ENCODE measurements at regions not wholly inside any gene's neighbourhood (a gene's known extent, or its start where the extent isn't known, plus 50 kb on each side); places are given as distances from the start of the nearest gene placed in this dataset.

DNA sequence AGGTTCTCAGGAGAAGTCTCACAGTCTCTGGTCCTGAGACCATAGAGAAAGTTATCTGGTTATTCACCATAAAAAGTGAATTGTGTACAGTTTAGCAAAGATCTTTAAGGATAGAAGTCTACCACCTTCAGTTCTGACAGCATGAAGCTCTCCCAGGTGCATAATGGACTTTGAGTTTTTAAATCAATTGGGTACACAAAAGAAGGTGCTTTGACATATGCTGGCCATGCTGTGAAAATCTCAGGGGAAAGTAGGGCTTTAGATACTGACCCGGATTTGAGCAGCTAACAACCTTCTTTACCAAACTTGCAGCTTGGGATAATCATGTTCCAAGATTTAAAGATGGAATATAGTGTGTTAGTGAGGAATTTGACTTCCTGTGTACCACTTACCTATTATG lies 264.2 kb downstream of the ZSWIM6 start:
- DNase-seq (ENCODE audit: low spot score): peak; percentile 31

DNA sequence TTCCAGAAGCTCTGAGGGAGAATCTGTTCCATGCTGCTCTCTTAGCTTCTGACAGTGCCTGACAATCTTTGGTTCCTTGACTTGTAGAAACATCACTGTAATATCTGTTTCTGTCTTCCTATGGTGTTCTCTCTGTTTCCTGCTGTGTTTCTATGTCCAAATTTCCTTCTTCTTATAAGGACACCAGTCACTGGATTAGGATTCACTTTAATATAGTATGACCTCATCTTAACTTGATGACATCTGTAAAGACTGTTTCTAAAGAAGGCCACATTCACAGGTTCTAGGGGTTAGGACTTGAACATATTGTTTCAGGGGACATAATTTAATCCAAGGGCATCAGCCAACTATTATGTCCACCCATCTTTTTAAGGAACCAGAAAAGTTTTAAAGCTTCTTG lies 265.6 kb downstream of the ZSWIM6 start:
- DNase-seq (ENCODE audit: low spot score): no peak

DNA sequence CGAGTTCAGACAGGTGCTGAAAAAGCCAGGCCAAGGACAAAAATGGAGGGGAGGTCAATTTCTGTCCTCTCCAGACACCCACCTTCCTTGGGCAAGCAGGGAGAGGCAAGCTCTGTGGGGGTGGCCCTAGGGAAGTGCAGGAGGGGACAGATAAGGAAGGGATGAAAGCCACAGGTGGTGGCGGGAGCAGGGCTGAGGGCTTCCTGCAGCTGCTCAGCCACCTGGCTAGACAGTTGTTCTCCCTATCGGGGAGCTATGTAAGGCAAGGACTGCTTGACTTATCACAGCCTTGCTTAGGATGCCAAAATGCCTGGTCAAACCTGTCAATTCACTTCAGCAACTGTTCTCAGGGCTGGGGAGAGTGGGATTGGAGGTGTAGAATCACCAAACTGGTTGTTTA lies 266.1 kb downstream of the ZSWIM6 start:
- no peak for DNase-seq (ENCODE audit: low spot score)

DNA sequence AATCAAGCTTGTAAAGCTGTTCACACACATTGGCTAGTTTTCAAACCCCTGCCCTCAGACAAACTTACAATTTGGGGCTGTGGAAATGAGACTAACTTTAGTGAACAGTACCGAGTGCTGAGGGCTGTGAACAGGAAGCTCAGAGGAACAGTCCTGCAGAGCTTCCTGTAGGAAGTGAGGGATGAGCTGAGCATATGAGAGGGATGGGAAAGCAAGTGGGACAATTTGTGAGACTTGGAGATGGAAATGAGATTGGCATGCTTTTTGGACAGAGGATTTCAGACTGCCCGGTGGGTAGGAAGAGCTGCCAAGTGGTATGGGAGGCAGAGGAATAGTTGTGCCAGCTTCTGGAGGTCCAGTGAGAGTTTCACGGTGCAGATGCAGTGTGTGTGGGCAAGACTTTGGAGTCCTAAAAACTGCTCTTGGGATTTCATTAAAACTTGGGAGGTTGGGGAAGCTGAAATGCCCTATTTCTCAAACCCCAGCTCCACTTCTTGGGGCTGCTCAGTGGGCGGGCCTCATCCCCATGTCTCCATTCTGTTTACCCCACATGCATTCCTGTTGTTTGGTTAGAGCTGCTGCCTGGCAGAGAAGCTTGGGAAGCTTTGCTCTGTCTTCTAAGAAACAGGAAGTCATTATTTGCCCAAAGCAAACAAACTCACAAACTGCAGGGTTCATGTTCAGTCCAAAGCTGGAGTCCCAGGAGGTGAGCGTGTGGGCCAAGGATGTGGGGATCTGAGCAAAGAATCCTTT lies 267.5 kb downstream of the ZSWIM6 start:
- no peak for DNase-seq (ENCODE audit: low spot score)

DNA sequence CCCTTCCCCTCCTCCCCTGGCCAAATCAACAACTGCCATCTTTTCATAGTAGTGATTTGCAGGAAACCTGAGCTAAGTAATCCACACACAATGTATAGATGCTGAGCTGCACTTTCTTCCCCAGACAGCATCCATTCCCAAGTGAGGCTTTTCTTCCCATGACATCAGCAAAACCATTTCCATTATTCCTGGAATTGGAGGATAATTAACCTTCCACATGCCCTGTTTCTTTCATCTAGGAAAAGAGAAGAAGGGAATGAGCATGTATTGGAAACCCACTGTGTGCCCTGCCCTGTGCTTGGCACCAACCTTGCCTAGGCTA lies 268.0 kb downstream of the ZSWIM6 start:
- DNase-seq (ENCODE audit: low spot score): no peak

DNA sequence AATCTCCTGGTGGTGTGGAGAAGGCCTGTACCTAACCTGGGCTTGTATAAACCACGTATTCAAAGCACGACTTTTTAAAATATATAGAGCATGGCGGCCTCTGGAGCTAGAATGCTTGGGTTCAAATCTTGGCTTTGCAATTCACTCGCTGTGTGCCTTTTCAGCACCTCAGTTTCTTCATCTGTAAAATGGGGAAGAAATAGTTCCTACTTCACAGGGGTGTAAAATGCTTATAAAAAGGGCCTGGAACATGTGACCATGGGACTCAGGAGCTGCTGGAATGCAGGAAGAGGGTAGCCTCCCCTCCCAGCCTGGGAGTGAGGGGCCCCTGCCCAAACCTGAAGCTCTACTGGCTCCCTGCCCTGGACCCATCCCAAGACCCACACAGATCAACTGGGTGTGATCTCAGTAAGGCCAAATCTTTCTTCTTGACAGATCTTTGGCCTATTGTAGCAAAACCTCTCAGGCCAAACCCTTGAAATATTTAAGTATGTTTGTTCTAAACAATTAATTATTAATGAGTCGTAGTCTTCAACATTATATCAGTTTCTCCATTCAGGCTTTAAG lies 269.0 kb downstream of the ZSWIM6 start:
- DNase-seq (ENCODE audit: low spot score): no peak

DNA sequence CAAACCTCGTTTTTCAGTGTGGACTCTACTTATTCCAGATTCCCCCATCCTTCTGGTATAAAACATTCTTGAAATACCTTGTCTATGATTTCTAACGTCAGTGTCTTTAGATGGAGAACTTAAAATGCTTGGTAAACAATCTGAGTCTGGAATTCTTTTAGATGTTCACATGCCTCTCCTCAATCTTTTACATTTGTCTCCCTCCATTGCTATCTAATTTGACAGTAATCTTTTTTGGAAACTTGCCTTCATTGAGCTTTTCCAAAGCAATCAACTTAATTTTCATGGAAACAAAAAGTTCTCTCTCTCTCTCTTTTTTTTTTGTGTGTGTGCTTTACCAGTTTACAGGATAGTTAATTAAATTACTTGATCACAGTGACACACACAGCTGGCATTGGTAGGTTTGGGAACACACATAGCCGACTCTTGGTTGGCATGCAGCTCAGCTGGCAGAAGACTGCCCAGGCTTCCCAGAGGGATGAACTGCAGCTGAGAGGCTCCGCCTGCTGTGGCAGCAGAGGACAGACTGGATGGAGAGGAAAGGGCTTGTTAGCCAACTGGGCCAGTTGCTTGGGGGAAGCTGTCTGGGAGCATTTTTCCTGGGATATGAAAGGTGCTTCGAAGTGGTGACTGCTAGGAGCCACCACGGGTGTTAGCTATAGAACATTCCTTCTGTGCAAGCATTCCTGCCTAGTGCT lies 271.3 kb downstream of the ZSWIM6 start:
- DNase-seq (ENCODE audit: low spot score): no peak

DNA sequence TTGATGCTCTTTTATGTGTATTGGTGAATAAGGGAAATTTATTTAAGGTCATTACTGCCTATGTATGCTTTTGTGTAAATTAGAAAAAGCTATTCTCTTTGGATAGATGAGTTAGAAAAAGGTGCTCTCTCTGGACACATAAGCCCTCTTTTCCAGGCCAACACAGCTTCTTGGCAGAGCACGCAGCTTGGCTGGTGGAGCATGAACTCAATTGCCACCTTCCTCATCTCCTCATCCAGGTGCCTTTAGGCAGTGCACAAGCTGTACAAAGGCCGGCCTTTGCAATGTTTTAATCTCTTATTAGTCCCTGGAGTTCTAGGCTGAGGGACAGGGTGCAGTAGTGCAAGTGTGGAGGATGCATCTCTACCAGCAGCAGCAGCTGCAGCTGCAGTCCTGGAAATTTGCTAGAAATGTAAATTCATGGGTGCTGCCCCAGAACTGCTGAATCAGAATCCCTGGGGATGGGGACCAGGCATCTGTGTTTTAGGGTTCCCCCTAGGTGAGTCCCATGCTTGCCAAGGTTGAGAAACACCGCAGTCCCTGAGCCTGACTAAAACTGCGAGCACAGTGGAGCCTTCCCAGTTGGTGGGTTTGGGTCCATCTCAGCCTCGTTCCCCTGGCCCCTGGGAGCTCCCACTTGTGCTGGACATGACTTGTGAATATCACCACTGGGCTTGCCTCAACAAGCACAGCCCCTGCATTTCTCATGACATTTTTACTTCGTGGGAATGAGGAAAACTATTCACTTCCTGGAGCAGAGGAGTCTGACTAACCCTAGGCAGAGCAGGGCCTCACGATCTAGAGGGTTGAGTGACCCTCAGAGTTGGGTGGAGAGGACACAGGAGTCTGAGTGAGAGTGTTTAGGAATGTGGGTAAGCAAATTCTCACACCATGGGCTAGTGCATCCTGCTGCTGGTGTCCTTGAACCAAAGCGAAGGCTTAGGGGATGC lies 272.3 kb downstream of the ZSWIM6 start:
- DNase-seq (ENCODE audit: low spot score): no peak

DNA sequence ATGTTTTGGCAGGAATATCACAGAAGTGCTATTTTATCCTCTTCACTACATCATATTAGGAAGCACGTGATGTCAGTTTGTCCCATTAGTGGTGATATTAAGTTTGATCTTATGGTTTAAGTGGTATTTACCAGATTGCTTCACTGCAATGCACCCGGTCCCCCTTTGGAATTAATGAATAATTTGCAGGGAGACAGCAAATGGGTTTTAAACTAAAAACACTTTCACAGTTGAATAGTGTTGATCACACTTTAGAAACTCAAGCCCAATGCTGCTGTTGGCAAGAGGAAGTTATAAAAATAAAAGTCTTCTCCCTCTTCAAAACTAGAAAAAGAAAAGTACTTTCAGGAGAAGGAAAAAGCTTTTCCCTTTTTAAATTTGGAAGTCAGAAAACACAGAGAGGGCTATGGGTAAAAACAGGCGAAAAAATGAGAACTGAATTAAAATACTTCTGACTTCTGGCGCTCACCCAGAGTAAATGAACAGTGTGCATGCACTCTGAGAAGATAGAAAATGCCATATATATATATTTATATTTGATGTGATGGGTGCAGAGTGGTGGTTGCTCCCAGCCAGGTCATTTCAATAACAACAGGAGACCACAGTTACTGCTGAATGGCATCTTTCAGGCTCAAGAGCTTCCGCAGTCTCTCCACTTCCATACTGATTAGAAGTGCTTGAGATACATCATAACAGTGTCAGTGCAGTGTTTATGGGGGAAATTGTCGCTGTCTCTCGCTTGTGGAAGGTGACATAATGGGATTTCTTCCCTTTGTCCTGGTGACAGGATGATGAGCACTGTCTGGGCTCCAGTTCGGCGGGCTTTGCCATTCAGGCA lies 278.0 kb downstream of the ZSWIM6 start:
- no peak for DNase-seq (ENCODE audit: low spot score)

DNA sequence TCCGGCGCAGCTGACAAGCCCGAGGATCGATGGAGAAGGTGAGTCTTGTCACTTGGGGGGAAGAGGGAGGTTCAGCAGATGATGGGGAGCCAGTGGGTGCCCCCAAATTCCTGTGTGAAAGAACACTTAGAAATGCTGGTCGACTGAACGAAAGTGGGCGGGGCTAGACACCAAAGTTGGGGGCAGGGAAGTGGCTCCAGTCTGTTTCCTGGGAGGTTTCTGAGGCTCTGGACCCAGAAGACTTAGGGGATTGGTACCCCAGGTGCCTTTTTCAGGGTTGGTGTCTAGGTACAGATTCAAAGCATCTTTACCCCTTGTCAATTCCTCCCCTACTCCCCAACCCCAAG lies 278.6 kb downstream of the ZSWIM6 start:
- DNase-seq (ENCODE audit: low spot score): no peak

DNA sequence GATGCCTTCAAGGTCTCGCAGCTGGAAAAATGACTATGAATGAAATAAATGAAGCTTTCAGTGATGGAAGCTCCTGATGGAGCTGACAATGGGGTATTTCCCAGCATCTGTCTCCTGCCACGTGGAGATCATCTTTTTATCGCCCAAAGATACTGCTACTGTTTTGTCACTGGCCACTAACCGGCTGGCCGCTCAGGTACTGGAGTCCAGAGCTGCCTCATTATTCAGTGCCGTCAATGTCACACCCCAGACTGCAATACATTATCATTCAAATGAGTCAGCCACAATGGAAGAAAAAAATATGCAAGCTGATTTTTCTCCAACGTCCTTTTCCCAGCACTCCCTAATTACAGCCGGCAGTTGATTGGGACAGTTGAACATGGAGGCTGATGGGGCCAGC lies 280.4 kb downstream of the ZSWIM6 start:
- DNase-seq (ENCODE audit: low spot score): no peak

DNA sequence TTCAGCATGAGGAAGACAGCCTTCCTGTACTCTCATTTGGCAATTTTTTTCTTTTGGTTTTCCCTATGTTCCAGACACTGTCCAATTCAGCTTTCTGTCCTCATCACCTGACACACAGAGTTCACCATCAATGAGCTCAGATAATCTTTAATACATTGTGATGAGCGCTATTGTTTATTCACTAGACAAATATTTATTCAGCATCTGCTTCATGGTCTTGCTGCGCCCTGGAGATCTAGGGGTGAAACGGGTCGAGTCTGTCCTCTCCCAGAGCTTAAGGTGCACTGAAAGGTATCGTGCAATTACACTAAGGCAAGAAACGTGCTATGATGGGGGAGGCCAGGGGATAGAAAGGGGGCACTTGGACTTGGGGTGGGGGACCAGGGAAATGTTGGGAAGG lies 281.6 kb downstream of the ZSWIM6 start:
- no peak for DNase-seq (ENCODE audit: low spot score)

DNA sequence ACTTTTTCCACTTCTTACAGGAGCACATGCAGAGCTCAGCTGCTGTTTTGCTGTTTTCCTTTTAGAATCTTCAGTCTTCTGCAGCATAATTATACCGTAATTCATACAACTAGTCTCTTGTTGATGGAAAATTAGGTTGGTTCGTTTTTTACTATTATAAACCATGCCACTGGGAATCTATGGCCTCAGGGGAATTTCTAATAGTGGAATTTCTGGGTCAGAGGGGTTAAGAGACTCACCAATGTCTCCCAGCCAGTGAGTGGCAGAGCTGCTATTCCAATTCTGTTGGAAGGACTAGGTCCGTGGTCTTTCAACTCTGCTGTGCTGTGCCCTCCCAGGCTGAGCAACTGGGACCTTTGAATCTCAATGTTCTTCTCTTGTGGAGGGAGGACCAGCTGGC lies 282.5 kb downstream of the ZSWIM6 start:
- no peak for DNase-seq (ENCODE audit: low spot score)

DNA sequence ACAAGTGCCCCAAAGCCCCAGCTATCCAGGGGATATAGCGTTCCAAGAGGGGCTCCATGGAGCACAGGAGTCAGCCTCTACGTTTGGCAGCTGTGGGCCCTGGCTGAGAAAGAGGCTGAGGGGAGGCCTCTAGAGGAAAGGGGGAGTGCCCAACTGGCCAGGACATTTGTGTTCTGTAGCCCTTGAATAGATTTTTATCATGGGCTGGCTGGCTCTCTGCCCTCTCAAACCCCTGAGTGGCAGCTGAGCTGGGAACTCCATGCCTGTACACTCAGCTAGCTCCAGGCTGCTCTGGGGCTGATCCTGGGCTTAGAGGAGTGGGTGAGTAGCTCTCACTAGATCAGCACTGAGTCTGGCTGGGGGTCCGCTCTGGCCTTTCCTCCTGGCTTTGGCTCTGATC lies 285.0 kb downstream of the ZSWIM6 start:
- DNase-seq (ENCODE audit: low spot score): no peak

DNA sequence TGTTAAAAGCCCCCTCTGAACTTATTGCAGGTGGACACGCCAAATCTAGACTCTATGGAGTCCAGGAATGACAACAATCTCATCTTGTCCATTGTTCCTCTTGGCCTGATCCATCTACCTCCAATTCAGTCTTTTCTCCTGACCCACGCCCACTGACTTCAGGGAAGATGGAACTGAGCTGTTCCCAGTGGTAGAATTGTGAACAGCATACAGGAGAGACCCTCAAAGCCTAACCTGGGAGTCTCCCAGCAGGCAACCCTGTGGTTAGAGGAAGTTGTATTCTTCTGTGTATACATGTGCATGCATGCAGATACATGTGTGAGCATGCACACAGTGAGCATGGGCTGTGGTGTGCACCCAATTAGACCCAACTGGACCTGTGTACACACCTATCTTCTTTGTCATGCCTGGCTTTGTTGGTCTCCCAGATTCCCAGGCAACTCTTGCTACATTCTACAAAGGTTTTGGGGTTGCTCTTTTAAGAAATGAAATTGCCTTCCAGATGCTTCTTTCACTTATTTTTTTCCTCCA lies 286.0 kb downstream of the ZSWIM6 start:
- DNase-seq (ENCODE audit: low spot score): no peak

DNA sequence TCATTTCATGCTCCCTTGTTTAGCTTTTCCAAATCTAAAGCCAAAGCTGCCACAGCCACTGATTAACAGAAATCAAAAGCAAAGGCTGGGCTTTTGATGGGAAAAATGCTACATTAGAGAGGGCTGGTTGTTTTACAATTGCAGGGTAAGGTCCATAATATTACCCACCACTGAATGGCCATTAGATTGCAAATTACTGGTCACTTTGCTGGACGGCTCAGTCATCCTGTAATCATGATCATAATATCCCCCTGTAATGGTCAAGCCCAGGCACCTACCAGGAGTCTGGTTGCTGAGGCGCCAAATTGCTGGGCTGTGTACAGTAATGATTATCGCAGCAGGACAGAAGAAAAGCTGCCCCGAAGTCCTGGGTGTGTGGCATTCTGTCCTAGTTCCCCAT lies 286.5 kb downstream of the ZSWIM6 start:
- no peak for DNase-seq (ENCODE audit: low spot score)

DNA sequence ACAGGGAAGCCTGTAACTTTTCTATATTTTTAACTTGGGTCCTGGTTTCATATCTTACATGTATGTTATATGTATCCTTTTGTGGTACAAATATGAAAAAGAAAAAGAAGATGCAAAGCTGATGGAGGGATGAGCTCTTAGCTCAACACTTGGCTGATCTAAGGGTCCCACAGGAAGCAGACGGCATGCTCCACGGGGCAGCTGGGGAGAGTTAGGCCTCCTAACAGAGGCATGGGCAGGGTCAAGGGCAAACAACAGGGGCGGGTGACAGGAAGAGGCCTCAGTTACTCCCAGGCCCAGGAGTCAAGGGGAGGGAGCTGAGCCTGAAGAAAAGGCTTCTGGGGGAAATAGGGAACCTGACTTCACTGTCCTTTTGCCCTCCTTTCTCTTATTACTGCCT lies 287.2 kb downstream of the ZSWIM6 start:
- no peak for DNase-seq (ENCODE audit: low spot score)

DNA sequence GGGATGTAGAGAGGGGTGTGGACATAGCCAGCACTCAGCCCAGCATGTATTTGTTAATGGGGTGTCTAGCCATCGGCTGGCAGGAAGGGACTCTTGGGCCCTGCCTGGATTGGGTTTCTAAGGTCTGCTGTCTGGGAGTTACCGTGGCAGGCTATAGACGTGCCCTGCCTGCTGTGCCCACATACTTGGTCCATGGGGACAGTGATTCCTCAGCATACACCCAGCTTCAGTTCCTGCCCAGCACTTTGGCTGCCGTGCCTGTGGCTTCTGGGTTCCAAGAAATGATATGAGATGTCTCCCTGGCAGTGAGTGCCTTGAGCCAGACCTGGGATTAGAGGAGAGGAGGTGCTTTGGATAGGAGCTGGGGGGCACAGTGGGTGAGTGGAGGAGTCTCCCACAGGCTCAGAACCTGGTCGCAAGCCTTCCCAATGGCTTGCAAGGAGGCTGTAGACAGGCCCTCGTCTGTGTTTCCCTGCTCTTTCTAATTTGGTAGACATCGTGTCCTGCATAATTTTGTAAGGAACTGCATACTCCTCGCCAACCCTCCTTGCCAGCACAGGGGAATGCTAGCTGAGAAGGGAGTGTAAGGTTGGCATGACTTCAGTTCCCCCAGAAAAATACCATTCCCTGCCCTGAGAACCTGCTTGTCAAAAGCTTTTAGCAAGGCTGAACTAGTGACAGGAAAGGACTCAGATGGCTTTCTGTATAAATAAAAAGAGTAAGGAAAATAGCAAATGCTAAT lies 287.9 kb downstream of the ZSWIM6 start:
- no peak for DNase-seq (ENCODE audit: low spot score)

DNA sequence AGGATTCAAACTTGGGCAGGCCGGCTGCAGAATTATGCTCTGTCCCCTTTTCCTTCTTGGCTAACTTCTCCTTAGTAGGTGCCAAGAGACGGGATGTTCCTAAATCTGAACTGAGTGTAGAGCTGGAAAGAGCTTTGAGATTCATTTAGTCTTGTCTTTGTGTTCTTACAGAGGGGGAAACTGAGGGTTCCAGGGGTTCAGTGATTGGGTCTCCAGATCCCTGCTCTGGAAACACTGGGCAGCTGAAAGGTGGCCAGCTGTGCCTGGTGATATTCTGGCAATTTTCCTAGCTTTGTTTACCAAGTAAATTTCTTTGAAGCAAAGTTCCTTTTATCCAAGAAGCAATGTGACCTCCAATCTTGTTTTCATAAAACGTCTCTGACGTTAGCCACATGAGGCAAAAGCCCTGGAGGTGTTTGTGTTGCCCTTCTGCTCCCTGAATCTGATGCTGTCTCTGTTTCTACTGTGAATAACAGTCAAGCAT lies 288.7 kb downstream of the ZSWIM6 start:
- DNase-seq (ENCODE audit: low spot score): no peak

DNA sequence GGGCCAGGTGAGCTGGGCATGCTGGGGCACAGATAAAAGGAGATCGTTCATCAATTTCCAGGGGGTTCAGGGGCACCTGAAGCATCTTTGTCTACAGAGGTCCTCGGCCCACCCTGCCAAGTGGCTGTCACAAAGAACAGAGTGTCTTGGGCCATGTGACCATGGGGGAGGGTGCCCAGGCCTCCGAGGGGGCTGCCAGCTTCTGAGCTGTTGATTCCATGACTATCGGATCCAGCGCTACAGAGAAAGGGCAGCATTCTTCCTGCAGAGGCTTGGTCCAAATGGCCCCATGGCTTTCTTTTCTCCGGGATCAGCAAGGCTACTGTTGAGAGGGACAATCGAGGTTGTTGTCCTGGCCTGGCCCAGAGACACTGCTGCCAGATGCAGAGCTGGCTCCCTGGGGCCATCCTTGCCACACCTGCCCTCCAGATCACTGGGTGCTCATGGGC lies 289.2 kb downstream of the ZSWIM6 start:
- DNase-seq (ENCODE audit: low spot score): no peak

DNA sequence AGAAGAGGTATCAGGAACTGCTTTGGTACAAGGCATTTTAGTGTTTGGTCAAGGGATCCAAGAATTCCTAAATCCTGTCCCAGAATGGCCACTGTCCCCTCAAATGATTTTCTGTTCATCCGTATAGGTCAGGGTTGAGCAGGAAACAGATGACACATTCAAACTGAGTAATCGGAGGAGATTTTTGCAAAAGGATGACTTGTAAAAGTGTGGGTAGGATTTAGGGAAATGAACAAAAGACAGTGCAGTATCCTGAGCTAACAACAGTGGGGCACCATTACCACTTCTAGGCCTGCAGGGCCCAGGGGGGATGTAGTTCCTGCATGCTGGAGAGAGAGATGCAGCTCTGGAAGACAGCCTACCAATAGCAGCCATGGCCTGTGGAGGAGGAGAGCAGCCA lies 290.1 kb downstream of the ZSWIM6 start:
- DNase-seq (ENCODE audit: low spot score): no peak
